Tibial nerve (tissue), 4 donors: ENCODE measurements at regions not wholly inside any gene's neighbourhood (a gene's known extent, or its start where the extent isn't known, plus 50 kb on each side); places are given as distances from the start of the nearest gene placed in this dataset.

Source experiments
- DNase-seq, 2 donors: peaks; one replicate each; pipeline ENCODE4 v3.0.0-alpha.2; 2019; ENCODE audit warnings: low spot score in 2 of 2
- H3K27ac ChIP-seq, 4 donors: fragments of 200-600 bp; sonication (generic) in 3 of 4; one replicate each; pipeline ENCODE4 v1.5.1; 2017 to 2019; ENCODE audit warnings: mild to moderate bottlenecking in 1 of 4
- H3K27me3 ChIP-seq, 2 donors: fragments of 200-600 bp; sonication (generic) in 1 of 2; one replicate each; pipeline versions ENCODE4 v1.5.1 to v1.6.0; 2017 to 2019
- H3K36me3 ChIP-seq, 3 donors: fragments of 200-600 bp; sonication (generic); one replicate each; pipeline ENCODE4 v1.5.1; 2018 to 2019
- H3K4me1 ChIP-seq, 4 donors: fragments of 200-600 bp; sonication (generic) in 3 of 4; one replicate each; pipeline ENCODE4 v1.5.1; 2017 to 2019
- H3K4me3 ChIP-seq, 4 donors: fragments of 200-600 bp; sonication (generic) in 3 of 4; one replicate each; pipeline ENCODE4 v1.5.1; 2017 to 2019; ENCODE audit warnings: mild to moderate bottlenecking in 1 of 4, moderate library complexity in 1 of 4
- H3K9me3 ChIP-seq, 4 donors: fragments of 200-600 bp; sonication (generic) in 3 of 4; one replicate each; pipeline ENCODE4 v1.5.1; 2017 to 2019
- EP300 ChIP-seq, 2 donors: sonication (generic); formaldehyde crosslinking; IDR thresholded peaks; one replicate each; pipeline ENCODE4 v1.6.1; 2017; ENCODE audit warnings: antibody characterized with exemption in 2 of 2, mild to moderate bottlenecking in 1 of 2
- POLR2A ChIP-seq, 2 donors: fragments of 450-650 bp; IDR thresholded peaks; one replicate each; pipeline ENCODE4 v1.6.1; 2017; ENCODE audit warnings: antibody characterized with exemption in 2 of 2, mild to moderate bottlenecking in 2 of 2, moderate library complexity in 2 of 2
- WGBS, 2 donors: methylation state at CpG; one replicate each; pipeline ENCODE4 v1.1.5; 2018; 5-methylcytosine and 5-hydroxymethylcytosine counted together
- TF ChIP-seq, protein P1 (sequence below), 5 experiments: fragments of 200-600 bp in 3 of 5; fragments of 450-650 bp in 2 of 5; sonication (generic) in 3 of 5; IDR thresholded peaks; one replicate each; pipeline ENCODE4 v1.5.1; 2016 to 2019; ENCODE audit warnings: antibody characterized with exemption in 5 of 5, mild to moderate bottlenecking in 3 of 5, moderate library complexity in 2 of 5

DNA sequence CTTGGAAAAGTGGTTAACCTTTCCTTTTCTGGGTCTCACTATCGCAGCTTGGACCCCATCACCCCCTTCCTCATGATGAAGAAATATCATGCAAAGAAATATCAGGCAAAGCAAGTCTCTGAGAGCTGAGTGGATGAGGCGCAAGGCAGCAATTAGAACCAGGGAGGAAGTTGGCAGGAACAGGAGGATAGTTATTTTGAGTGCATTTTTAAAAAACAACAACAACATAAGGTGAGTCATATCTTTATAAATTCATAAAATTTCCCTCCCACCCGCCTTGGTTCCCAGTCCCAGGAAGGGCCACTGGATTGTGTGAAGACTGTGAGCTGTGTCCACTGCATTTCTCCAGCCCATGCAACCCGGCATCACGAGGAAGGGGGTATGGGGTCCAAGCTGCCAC, 316.9 kb upstream of the TLE3 start:
- Histone ChIP-seq H3K4me1 (no peaks in the 10 kb centered on the region), H3K36me3 (no peaks in the 10 kb centered on the region), H3K27ac (no peak overlapping the region), H3K4me3 (no peak overlapping the region), H3K27me3 (peaks cover 0 to 19% of the 10 kb centered on the region in 2 donors), H3K9me3 (peaks cover 0 to 12% (median 0%) of the 10 kb centered on the region in 4 donors)
- 89 to 91% methylated on average over 5 of the region's 5 CpGs for WGBS, 2 donors
- DNase-seq, result no peak
- TF ChIP-seq POLR2A (IDR thresholded peaks at IDR 0.05) (no peak), EP300 (IDR thresholded peaks at IDR 0.05) (no peak)
- TF ChIP-seq, protein P1, sequence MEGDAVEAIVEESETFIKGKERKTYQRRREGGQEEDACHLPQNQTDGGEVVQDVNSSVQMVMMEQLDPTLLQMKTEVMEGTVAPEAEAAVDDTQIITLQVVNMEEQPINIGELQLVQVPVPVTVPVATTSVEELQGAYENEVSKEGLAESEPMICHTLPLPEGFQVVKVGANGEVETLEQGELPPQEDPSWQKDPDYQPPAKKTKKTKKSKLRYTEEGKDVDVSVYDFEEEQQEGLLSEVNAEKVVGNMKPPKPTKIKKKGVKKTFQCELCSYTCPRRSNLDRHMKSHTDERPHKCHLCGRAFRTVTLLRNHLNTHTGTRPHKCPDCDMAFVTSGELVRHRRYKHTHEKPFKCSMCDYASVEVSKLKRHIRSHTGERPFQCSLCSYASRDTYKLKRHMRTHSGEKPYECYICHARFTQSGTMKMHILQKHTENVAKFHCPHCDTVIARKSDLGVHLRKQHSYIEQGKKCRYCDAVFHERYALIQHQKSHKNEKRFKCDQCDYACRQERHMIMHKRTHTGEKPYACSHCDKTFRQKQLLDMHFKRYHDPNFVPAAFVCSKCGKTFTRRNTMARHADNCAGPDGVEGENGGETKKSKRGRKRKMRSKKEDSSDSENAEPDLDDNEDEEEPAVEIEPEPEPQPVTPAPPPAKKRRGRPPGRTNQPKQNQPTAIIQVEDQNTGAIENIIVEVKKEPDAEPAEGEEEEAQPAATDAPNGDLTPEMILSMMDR (IDR thresholded peaks at IDR 0.05), result no peak

DNA sequence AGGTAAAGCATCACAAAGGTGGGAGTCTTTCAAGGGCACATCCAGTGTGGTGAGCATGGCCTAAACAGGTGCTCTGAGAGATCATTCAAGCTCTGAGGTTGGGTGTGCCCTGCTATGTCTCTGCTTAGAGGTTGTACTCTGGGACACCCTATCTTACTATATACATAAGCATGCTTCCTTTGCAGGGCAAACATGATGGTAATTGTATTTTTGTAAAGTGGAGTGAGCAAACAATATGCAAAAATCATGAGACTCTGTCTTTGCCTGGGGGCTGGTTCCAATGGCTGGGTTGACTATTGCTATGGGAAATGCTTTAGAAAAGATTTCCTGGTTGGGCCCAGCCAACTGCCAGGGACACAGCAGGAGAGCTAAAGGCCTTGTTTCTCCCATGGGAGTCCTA, 315.1 kb upstream of the TLE3 start:
- TF ChIP-seq EP300 (IDR thresholded peaks at IDR 0.05), result no peak
- no peak for TF ChIP-seq POLR2A (IDR thresholded peaks at IDR 0.05)
- TF ChIP-seq, protein P1 (IDR thresholded peaks at IDR 0.05), result no peak
- H3K36me3 ChIP-seq, result no peaks in the 10 kb centered on the region
- H3K9me3 ChIP-seq, result peaks cover 0 to 22% (median 0%) of the 10 kb centered on the region in 4 donors
- DNase-seq, result no peak
- peaks cover 0 to 12% of the 10 kb centered on the region in 2 donors for H3K27me3 ChIP-seq
- no peak overlapping the region for H3K4me3 ChIP-seq
- no peaks in the 10 kb centered on the region for H3K4me1 ChIP-seq
- H3K27ac ChIP-seq, result no peak overlapping the region

DNA sequence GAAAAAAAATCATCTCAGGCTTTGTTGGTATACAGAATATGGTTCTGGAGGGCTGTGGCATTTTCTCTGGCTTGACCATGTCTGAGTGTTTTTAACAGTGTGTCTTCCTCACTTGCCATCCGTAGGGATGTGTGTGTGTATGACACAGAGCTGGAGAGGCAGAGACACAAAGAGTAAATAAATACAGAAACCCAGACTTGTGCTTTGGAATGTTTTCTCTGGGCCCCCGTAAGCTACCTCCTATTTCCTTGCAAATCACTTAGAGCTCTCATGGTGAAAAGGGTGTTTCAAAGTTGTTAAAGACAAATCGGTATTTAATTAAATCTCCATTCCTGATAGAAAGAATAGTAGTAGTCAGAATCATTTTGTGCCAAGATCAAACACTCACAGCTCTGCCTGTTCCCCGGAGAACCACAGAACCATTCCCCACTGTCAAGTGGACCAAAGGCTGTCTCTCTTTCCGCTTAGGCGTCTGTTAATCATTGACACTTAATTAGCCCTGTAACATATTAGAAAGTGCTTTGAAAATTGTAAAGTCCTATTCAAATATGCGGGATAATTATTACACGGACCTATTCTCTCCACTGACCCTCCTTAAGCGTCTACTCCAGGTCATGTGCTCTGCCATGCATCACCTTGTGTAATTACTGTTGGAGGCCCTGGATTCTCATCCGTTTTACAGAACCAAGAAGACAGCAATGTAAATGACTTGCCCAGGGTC, 313.6 kb upstream of the TLE3 start:
- H3K27ac ChIP-seq, result no peak overlapping the region
- no peaks in the 10 kb centered on the region for H3K4me1 ChIP-seq
- WGBS, 2 donors, result 75 to 77% methylated on average over 10 of the region's 10 CpGs
- peaks cover 0 to 17% (median 0%) of the 10 kb centered on the region in 4 donors for H3K9me3 ChIP-seq
- TF ChIP-seq EP300 (IDR thresholded peaks at IDR 0.05) (no peak), POLR2A (IDR thresholded peaks at IDR 0.05) (no peak)
- TF ChIP-seq, protein P1 (IDR thresholded peaks at IDR 0.05), result no peak
- no peak for DNase-seq
- peaks cover 0 to 12% of the 10 kb centered on the region in 2 donors for H3K27me3 ChIP-seq
- H3K36me3 ChIP-seq, result no peaks in the 10 kb centered on the region
- no peak overlapping the region for H3K4me3 ChIP-seq

DNA sequence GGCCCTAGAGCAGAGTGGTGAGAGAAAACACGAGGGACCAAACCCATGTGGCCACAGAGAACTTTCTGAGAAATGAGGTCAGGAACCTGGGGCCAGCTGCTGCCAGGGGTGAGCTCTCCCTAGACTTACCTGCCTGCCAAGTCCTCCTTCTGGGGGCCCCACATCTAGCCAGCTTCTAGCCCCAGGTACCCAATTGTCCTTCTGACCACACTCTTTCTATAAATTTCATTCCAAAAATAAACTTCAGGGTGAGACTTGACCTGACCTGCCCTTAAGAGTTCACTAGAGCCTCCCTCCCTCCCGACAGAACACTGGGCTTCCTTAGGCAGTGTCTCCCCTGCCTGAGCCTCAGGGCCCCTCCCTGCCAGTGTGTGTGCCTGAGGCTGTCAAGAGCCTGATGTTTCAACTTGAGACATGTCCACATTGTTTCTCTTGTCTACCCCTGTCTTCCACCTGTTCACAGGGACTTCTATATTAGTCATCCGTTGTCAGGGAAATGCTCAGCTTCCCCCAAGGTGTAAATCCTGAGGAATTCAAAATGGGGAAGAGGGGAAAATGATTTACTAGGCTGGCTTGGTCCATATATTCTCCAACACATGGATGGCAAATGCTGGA, 312.8 kb upstream of the TLE3 start:
- Histone ChIP-seq H3K4me1 (no peaks in the 10 kb centered on the region), H3K4me3 (no peak overlapping the region), H3K27ac (no peak overlapping the region), H3K36me3 (no peaks in the 10 kb centered on the region), H3K9me3 (peaks cover 0 to 19% (median 0%) of the 10 kb centered on the region in 4 donors), H3K27me3 (peaks cover 0 to 9% of the 10 kb centered on the region in 2 donors)
- WGBS, 2 donors, result 62 to 68% methylated on average over 3 of the region's 3 CpGs
- no peak for DNase-seq
- no peak for TF ChIP-seq POLR2A (IDR thresholded peaks at IDR 0.05)
- no peak for TF ChIP-seq EP300 (IDR thresholded peaks at IDR 0.05)
- TF ChIP-seq, protein P1 (IDR thresholded peaks at IDR 0.05), result no peak

DNA sequence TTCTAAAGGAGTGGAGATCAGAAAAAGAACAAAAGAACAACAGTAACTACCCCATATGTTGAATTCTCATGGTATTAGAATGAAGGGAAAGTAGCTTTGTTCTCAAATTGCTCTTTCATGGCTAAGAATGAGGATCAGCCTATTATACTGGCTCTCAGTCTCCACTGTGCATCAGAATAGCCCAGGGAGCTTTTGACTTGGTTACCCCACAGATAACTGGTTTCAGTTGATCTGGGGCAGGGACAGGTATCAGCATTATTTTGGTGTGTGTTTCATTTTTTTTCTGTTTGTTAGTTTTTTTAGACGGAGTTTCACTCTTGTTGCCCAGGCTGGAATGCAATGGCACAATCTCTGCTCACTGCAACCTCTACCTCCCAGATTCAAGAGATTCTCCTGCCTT, 311.7 kb upstream of the TLE3 start:
- 93% methylated on average over 1 of the region's 1 CpG for WGBS, 2 donors
- DNase-seq, result no peak
- TF ChIP-seq EP300 (IDR thresholded peaks at IDR 0.05), result no peak
- TF ChIP-seq POLR2A (IDR thresholded peaks at IDR 0.05), result no peak
- TF ChIP-seq, protein P1 (IDR thresholded peaks at IDR 0.05), result no peak
- Histone ChIP-seq H3K4me3 (no peak overlapping the region), H3K36me3 (no peaks in the 10 kb centered on the region), H3K27ac (no peak overlapping the region), H3K4me1 (no peaks in the 10 kb centered on the region), H3K27me3 (no peaks in the 10 kb centered on the region), H3K9me3 (peaks cover 0 to 20% (median 0%) of the 10 kb centered on the region in 4 donors)
